CD14-positive monocyte (primary cell): ENCODE measurements at regions not wholly inside any gene's neighbourhood (a gene's known extent, or its start where the extent isn't known, plus 50 kb on each side); places are given as distances from the start of the nearest gene placed in this dataset.

Experiments used
- DNase-seq, 3 donors: peaks; one replicate each; pipeline ENCODE4 v3.0.0-alpha.2; 2011 to 2022
- H2AFZ ChIP-seq: 2 replicates; pipeline ENCODE4 v1.6.0; 2012; ENCODE audit warnings: mild to moderate bottlenecking, low read depth, low read length, inconsistent platforms; ENCODE audit not compliant: insufficient read depth, poor library complexity, severe bottlenecking
- H3K27ac ChIP-seq, 2 donors: 1 replicate in 1 of 2; 2 replicates in 1 of 2; pipeline ENCODE4 v1.5.1; 2012 to 2013; ENCODE audit warnings: low read length in 2 of 2, control low read depth in 1 of 2, inconsistent platforms in 1 of 2, low read depth in 1 of 2, mild to moderate bottlenecking in 1 of 2
- H3K27me3 ChIP-seq, 2 donors: one replicate each; pipeline versions ENCODE4 v1.6.0 to v1.6.1; 2011 to 2013; ENCODE audit warnings: low read length in 2 of 2; ENCODE audit not compliant: control insufficient read depth in 2 of 2, insufficient read depth in 2 of 2
- H3K36me3 ChIP-seq, 2 donors: replicated peaks in 1 of 2; 1 replicate in 1 of 2; 2 replicates in 1 of 2; pipeline versions ENCODE4 v1.5.1 to v1.6.1; 2012 to 2013; ENCODE audit warnings: low read length in 2 of 2, control low read depth in 1 of 2, inconsistent platforms in 1 of 2, mild to moderate bottlenecking in 1 of 2; ENCODE audit not compliant: insufficient read depth in 2 of 2, control insufficient read depth in 1 of 2
- H3K4me1 ChIP-seq, 2 donors: 1 replicate in 1 of 2; 2 replicates in 1 of 2; pipeline versions ENCODE4 v1.5.1 to v1.6.1; 2012 to 2013; ENCODE audit warnings: low read length in 2 of 2, control low read depth in 1 of 2, inconsistent platforms in 1 of 2, mild to moderate bottlenecking in 1 of 2, moderate library complexity in 1 of 2; ENCODE audit not compliant: insufficient read depth in 2 of 2, control insufficient read depth in 1 of 2
- H3K4me2 ChIP-seq: replicated peaks from 2 replicates; pipeline ENCODE3; 2012; ENCODE audit warnings: low read length, moderate library complexity, mild to moderate bottlenecking; ENCODE audit not compliant: poor library complexity, severe bottlenecking; ENCODE audit errors: extremely low read depth
- H3K4me3 ChIP-seq, 3 experiments: fragments of 200-600 bp in 1 of 3; sonication (generic) in 1 of 3; replicated peaks in 1 of 3; 1 replicate in 2 of 3; 2 replicates in 1 of 3; pipeline ENCODE4 v1.5.1; 2011 to 2013; ENCODE audit warnings: low read length in 3 of 3, mild to moderate bottlenecking in 3 of 3, control low read depth in 2 of 3, low read depth in 2 of 3, inconsistent platforms in 1 of 3, moderate library complexity in 1 of 3
- H3K79me2 ChIP-seq: 2 replicates; pipeline ENCODE4 v1.6.0; 2012; ENCODE audit warnings: mild to moderate bottlenecking, control low read depth, inconsistent platforms, low read length, moderate library complexity; ENCODE audit not compliant: insufficient read depth
- H3K9ac ChIP-seq: 2 replicates; pipeline ENCODE4 v1.6.0; 2017; ENCODE audit warnings: low read length, mild to moderate bottlenecking; ENCODE audit not compliant: insufficient read depth, poor library complexity, severe bottlenecking
- H3K9me3 ChIP-seq, 2 donors: replicated peaks in 1 of 2; 1 replicate in 1 of 2; 2 replicates in 1 of 2; pipeline versions ENCODE4 v1.5.1 to v1.6.1; 2012 to 2013; ENCODE audit warnings: low read length in 2 of 2, control low read depth in 1 of 2; ENCODE audit not compliant: control insufficient read depth in 1 of 2, insufficient read depth in 1 of 2
- H4K20me1 ChIP-seq: 2 replicates; pipeline ENCODE4 v1.6.0; 2012; ENCODE audit warnings: mild to moderate bottlenecking, low read length, control low read depth, moderate library complexity; ENCODE audit not compliant: insufficient read depth
- H3K27ac Mint-ChIP-seq, 7 donors: one replicate each; pipeline ENCODE4 v1.8.0; 2020; ENCODE audit warnings: mild to moderate bottlenecking in 7 of 7, mixed read lengths in 7 of 7, moderate library complexity in 6 of 7, inconsistent platforms in 2 of 7
- H3K27me3 Mint-ChIP-seq, 3 donors: one replicate each; pipeline ENCODE4 v1.8.0; 2021 to 2022; ENCODE audit warnings: low read depth in 3 of 3, mild to moderate bottlenecking in 3 of 3, mixed read lengths in 3 of 3, moderate library complexity in 3 of 3, inconsistent platforms in 1 of 3
- H3K36me3 Mint-ChIP-seq, 2 donors: one replicate each; pipeline ENCODE4 v1.8.0; 2020; ENCODE audit warnings: mixed read lengths in 2 of 2, inconsistent platforms in 1 of 2, mild to moderate bottlenecking in 1 of 2
- H3K4me1 Mint-ChIP-seq: one replicate; pipeline ENCODE4 v1.8.0; 2020; ENCODE audit warnings: mild to moderate bottlenecking, mixed read lengths
- H3K4me3 Mint-ChIP-seq, 2 donors: one replicate each; pipeline ENCODE4 v1.8.0; 2020; ENCODE audit warnings: mild to moderate bottlenecking in 2 of 2, mixed read lengths in 2 of 2, moderate library complexity in 1 of 2
- H3K9me3 Mint-ChIP-seq, 7 donors: one replicate each; pipeline ENCODE4 v1.8.0; 2020 to 2022; ENCODE audit warnings: mixed read lengths in 7 of 7, mild to moderate bottlenecking in 6 of 7, moderate library complexity in 6 of 7, inconsistent platforms in 2 of 7
- WGBS: methylation state at CpG from one replicate; pipeline ENCODE4 v1.1.5; 2013; ENCODE audit warnings: missing lambda C conversion rate; ENCODE audit not compliant: insufficient coverage; 5-methylcytosine and 5-hydroxymethylcytosine counted together
- intact Hi-C, 2 donors: fragments of 100-400 bp; cut with micrococcal nuclease; formaldehyde crosslinking; loops; one replicate each; pipeline versions ENCODE4 v1.15.0 to v1.15.1; 2023
- TF ChIP-seq, protein P1 (sequence below): fragments of 200-600 bp; IDR thresholded peaks from one replicate; pipeline ENCODE4 v1.8.0; 2022; ENCODE audit warnings: antibody characterized with exemption, mild to moderate bottlenecking

GRCh38 chr15:23853286-23853685, 166.2 kb upstream of the NDN start:
- no peak overlapping the region for H2AFZ ChIP-seq
- no CpG with 5 or more reads among the region's 1 CpG for WGBS

GRCh38 chr15:23854203-23854911, 167.3 kb upstream of the NDN start:
- Histone ChIP-seq H2AFZ (no peak overlapping the region), H3K4me1 (no peaks in the 10 kb centered on the region), H3K9me3 (no peaks in the 10 kb centered on the region), H3K4me3 (no peak overlapping the region), H3K4me2 (no peak overlapping the region), H3K27me3 (no peaks in the 10 kb centered on the region), H3K27ac (no peak overlapping the region), H3K9ac (no peak overlapping the region), H4K20me1 (no peaks in the 10 kb centered on the region), H3K36me3 (no peaks in the 10 kb centered on the region), H3K79me2 (no peaks in the 10 kb centered on the region)
- Mint-ChIP-seq H3K36me3 (no peaks in the 10 kb centered on the region), H3K4me1 (no peaks in the 10 kb centered on the region), H3K9me3 (peaks cover 0 to 4% (median 0%) of the 10 kb centered on the region in 7 donors), H3K4me3 (no peak overlapping the region), H3K27ac (no peak overlapping the region), H3K27me3 (peaks cover 0 to 2% (median 0%) of the 10 kb centered on the region in 3 donors)
- no peak for DNase-seq
- intact Hi-C loops, result no loop called here
- WGBS, result 13% methylated on average over 2 of the region's 5 CpGs
- TF ChIP-seq, protein P1, sequence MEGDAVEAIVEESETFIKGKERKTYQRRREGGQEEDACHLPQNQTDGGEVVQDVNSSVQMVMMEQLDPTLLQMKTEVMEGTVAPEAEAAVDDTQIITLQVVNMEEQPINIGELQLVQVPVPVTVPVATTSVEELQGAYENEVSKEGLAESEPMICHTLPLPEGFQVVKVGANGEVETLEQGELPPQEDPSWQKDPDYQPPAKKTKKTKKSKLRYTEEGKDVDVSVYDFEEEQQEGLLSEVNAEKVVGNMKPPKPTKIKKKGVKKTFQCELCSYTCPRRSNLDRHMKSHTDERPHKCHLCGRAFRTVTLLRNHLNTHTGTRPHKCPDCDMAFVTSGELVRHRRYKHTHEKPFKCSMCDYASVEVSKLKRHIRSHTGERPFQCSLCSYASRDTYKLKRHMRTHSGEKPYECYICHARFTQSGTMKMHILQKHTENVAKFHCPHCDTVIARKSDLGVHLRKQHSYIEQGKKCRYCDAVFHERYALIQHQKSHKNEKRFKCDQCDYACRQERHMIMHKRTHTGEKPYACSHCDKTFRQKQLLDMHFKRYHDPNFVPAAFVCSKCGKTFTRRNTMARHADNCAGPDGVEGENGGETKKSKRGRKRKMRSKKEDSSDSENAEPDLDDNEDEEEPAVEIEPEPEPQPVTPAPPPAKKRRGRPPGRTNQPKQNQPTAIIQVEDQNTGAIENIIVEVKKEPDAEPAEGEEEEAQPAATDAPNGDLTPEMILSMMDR, result no peak

More at GRCh38 chr15:23853286-23853685, 166.2 kb upstream of the NDN start:
- Mint-ChIP-seq H3K27me3 (peaks cover 0 to 2% (median 0%) of the 10 kb centered on the region in 3 donors), H3K9me3 (peaks cover 0 to 4% (median 0%) of the 10 kb centered on the region in 7 donors), H3K27ac (no peak overlapping the region), H3K4me1 (no peaks in the 10 kb centered on the region), H3K36me3 (no peaks in the 10 kb centered on the region), H3K4me3 (no peak overlapping the region)
- Histone ChIP-seq H3K27ac (no peak overlapping the region), H3K79me2 (no peaks in the 10 kb centered on the region), H3K27me3 (no peaks in the 10 kb centered on the region), H3K4me1 (no peaks in the 10 kb centered on the region), H3K4me2 (no peak overlapping the region), H3K9me3 (no peaks in the 10 kb centered on the region), H4K20me1 (no peaks in the 10 kb centered on the region), H3K4me3 (no peak overlapping the region), H3K36me3 (no peaks in the 10 kb centered on the region), H3K9ac (no peak overlapping the region)
- TF ChIP-seq, protein P1, result no peak
- intact Hi-C loops, result no loop called here
- no peak for DNase-seq
